Mucosa of gallbladder (tissue), 1 donor: ENCODE measurements at regions not wholly inside any gene's neighbourhood (a gene's known extent, or its start where the extent isn't known, plus 50 kb on each side); places are given as distances from the start of the nearest gene placed in this dataset.

Source experiments
- DNase-seq: peaks from one replicate; pipeline ENCODE4 v3.0.0-alpha.2; 2020; ENCODE audit warnings: low spot score
- donor health status: DM: no; HTN: no; CAD: no.

DNA sequence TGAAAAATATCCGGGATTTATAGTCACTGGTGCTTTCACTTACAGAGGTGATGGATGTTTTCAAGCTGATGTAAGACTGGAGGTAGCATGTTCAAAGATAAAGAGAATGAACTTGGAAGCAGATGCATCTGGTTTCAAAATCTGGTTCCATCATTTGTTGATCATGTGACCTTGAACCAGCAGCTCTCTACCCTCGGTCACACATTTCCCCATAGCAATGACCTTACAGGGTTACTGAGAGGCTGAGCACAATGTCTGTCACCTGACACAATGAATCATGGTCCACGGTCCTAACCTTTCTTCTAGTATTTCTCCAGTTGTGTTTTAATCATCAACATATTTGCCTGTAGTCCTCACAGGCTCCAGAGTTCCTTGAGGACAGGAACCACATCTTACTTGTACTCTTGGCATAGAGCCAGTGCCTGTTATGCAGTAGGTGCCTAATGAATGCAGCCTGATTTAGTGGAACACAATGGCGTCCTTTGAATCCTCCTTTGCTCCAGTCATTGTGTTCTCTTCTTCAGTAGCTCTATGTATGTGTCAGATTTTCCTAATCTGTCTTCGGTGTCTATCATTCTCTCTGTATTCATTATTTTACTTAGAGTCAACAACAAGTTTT lies 667.3 kb downstream of the PTPRU start:
- no peak for DNase-seq

GRCh38 chr1:29901624-29902325 lies 665.5 kb downstream of the PTPRU start:
- no peak for DNase-seq

GRCh38 chr1:29900712-29901111 lies 664.4 kb downstream of the PTPRU start:
- no peak for DNase-seq

DNA sequence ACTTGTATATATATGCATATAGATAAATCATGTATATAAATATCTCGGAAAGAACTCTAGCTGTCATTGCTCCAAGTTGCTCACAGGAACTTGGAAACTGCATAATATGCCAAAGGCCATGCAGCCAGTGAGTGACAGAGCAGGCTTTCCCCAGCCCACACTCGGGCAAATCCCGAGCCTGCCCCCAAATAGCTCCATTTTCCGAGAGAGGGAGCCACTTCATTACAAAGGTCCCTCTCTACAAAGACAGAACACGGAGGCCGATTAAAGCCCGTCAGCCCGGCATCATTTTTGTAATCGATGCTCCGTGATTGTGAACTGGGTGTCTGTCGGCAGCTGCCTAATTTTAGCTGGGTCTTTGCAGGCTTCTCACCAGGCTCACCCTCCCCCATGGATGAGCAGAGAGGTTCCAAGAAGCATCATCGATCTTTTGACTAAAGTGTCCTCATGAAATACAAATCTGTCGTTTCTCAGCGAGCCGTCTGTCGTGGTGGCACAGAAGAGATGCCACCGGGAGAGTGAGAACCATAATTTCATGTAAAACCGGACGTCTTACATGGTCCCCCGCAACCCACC lies 663.9 kb downstream of the PTPRU start:
- no peak for DNase-seq

GRCh38 chr1:29896791-29897714 lies 660.7 kb downstream of the PTPRU start:
- no peak for DNase-seq

- no peak for DNase-seq
These were observed 660.0 kb downstream of the PTPRU start for GRCh38 chr1:29896300-29896699.

DNA sequence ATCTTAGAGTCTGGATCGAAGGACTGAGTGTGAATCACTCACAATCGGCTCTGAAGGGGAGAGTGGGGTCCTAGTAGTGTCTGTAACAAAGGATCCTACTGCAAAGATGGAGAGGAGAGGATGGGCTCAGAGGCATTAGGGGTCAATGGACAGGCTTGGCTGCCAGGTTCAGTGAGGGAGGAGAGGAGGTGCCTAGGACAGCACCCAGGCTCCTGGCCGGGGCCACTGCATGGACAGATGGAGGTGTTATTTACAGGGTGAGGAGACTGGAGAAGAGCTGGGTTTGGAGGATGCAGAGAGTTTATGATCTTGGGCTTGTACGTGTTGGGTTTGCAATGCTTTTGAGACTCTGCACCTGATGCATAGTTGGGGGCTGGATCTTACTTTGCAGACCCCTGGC lies 658.9 kb downstream of the PTPRU start:
- DNase-seq, result no peak

- no peak for DNase-seq
These were observed 658.0 kb downstream of the PTPRU start for GRCh38 chr1:29894311-29894710.

DNA sequence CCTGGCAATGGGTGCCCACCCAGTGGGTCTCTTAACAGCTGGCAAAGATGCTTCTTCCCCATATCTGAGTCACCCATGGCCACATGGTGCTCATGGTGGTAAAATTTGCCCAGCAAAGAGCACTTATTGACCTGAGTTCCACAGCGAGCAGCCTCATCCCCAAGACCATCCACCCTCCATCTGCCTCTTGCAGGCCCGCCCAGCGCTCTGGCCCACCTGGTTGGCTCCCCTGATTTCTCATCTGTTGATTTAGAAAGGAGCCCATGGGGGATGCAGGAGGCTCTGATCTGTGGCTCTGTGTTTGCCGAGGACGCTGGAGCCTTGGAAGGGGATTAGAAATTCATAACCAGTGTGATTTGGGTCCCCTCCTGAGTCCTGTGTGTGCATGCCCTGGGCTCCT lies 657.5 kb downstream of the PTPRU start:
- DNase-seq, result no peak

- no peak for DNase-seq
These were observed 656.9 kb downstream of the PTPRU start for GRCh38 chr1:29893046-29893723.

DNA sequence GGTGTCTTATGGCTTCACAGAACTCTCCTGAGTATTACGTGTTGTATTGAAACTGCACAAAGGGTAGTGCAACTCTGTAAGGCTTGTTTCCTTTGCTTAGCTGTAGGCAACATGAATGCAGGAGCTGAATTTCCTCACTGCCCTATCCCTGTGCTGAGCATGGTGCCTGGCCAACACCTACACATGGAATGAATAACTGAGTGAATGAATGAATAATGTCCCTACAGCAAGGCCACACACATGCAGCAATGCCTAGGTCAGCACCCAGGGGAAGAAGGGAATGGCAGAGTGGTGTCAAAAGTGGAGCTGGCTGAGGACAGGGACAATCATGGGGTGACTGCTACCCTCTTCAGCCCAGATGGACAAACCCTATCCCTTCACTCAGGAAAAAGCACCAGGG lies 655.9 kb downstream of the PTPRU start:
- DNase-seq, result no peak

DNA sequence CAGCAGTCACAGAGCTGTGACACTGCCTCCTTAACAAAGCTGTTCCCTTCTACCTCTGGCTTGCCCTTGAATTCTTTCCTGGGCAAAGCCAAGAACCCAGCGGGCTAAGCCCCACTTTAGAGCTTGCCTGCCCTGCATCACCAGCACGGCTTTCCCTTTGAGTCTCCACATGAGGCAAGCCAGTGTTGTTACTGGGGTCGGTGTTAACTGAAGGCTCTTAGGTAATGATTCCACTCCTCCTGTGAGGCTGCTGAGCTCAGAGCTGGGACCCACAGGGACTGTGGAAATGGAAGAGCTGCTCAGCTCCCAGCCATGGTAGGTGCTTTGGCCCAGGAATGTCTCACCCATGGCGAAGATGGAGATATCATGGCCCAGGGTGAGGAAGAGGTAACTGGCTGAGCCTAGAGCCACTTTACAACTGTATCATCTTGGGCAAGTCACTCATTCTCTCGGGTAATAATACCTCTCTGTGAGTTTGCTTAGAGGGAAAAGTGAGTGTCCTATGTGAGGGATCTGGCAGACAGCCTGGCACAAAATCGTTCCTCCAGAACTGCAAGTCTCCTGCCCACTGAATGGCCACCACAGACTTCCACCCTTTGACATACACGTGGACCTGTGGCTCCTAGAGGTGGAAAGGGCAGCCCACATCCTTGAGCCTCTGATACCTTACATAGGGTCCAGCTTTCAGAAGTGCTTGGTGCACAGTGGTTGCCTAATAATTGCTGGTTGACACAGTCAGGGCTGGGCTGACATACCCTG lies 654.1 kb downstream of the PTPRU start:
- DNase-seq, result no peak

- DNase-seq, result no peak
These were observed 653.5 kb downstream of the PTPRU start for GRCh38 chr1:29889776-29890175.

- no peak for DNase-seq
These were observed 648.4 kb downstream of the PTPRU start for GRCh38 chr1:29884740-29885139.

- no peak for DNase-seq
These were observed 647.7 kb downstream of the PTPRU start for GRCh38 chr1:29883986-29884385.

GRCh38 chr1:29883411-29883832 lies 647.1 kb downstream of the PTPRU start:
- no peak for DNase-seq

DNA sequence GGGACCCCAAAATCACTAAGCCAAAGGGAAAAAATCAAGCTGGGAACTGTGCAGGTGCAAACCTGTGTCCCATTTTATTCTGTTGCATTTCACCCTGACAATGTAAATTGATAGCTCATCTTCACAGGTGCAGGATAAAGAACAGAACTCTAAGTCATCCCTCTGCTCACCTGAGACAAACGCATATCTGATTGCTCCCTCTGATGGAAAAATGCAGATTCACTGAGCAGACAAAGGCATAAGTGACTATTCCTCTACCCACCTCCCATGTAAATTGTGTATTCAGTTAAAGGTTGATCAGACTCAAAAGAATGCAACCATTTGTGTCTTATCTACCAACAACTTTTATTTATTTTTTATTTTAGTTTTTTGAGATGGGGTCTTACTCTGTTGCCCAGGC lies 644.2 kb downstream of the PTPRU start:
- DNase-seq, result no peak

DNA sequence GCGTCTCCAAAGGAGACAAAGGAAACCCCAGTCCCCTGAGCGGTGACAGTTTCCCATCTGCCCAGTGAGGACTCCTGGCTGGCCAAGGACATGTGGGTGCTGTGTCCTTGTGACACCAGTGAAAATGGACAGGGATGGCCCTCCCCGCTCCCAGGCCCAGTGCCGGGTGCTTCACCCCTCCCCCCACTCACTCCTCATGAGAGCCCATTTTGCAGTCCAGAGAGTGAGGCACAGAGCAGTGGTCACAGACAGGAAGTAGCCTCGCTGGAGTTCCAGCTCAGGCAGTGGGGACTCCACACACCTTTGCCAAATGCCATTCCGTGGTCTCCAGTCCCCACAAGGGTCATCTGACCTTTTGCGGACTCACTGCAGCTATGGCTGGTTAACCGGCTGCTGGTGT lies 642.9 kb downstream of the PTPRU start:
- no peak for DNase-seq

DNA sequence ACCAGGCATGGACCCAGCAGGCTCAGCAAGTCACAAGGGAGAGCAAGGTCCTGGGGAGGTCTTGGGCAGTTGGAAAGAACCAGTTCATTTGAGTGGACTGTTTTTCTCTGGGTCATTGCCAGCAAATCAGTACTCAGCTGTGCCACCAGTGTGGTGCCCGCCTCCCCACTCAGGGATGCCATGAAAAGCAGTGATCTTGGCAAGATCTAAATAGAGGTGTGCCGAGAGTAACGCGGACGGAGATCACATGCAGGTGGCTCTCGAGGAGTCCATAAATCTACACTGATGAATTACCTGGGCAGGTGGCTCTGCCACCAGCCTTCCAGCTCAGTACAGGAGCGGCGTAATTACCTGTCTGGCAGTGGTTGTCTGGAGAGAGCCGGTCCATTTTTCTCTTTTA lies 642.2 kb downstream of the PTPRU start:
- DNase-seq, result no peak

DNA sequence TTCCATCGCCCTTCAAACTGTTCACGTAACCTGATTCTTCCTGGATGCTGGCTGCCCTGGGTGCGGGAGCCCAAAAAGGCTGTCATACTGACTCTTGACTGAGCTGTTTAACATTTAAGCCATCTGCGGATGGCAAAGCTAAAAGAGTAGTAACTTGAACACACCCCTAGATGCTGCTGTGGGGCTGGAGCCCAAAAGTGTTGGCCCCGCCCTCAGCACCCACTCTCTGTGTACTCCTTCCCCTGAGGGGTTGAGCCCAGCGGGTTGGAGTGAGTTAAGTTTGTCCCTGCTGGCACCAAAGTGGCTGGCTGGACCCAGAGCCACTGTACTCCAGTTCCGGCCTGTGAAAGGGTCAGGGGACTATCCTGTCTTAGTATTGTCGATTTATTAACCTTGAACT lies 640.6 kb downstream of the PTPRU start:
- DNase-seq, result no peak

DNA sequence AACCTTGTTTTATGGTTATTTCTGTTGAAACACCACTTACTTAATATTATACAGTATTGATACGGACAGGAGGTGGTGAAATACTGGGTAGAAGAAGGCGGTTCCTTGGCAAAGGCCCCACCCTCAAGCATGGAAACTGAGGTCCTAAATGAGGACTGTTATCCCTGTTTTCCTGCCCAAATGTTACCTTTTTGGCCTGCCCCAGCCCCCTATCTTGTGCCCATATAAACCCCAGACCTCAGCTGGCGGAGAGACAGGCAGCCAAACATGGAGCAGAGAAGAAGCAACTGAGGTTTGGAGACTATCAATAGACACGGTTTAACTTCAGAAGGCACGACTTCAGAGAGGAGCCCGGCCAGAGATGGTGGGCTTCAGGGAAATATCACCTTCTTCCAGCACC lies 640.1 kb downstream of the PTPRU start:
- no peak for DNase-seq
